CD4-positive, alpha-beta T cell (primary cell): ENCODE measurements at regions not wholly inside any gene's neighbourhood (a gene's known extent, or its start where the extent isn't known, plus 50 kb on each side); places are given as distances from the start of the nearest gene placed in this dataset.

ENCODE experiments used
- ATAC-seq: fragments of 200-7000 bp; cut with Tn5 transposase; one replicate; pipeline ENCODE4 v1.10.0; 2022; ENCODE audit warnings: mild to moderate bottlenecking; ENCODE audit not compliant: poor library complexity
- CTCF ChIA-PET: fragments of 350-600 bp; sonication (Branson Sonifier 250); formaldehyde crosslinking; loops from one replicate; lab custom pipeline; 2021; ENCODE audit warnings: antibody characterized with exemption, inconsistent platforms; lab: Charles Lee
- POLR2A ChIA-PET: fragments of 350-600 bp; sonication (Branson Sonifier 250); formaldehyde crosslinking; loops from one replicate; lab custom pipeline; 2021; ENCODE audit warnings: antibody characterized with exemption, inconsistent platforms; lab: Charles Lee
- DNase-seq, 14 experiments: peaks; one replicate each; pipeline ENCODE4 v3.0.0-alpha.2; 2013 to 2020; ENCODE audit warnings: mixed read lengths in 2 of 14
- H3K27ac ChIP-seq, 2 donors: one replicate each; pipeline versions ENCODE4 v1.5.1 to v1.7.0; 2013; ENCODE audit warnings: low read length in 2 of 2, low read depth in 1 of 2, mild to moderate bottlenecking in 1 of 2
- H3K27me3 ChIP-seq, 2 experiments: 1 replicate in 1 of 2; 2 replicates in 1 of 2; pipeline versions ENCODE4 v1.6.1 to v1.7.0; 2013; ENCODE audit warnings: low read length in 2 of 2, control low read depth in 1 of 2, mild to moderate bottlenecking in 1 of 2, moderate library complexity in 1 of 2; ENCODE audit not compliant: insufficient read depth in 2 of 2, control insufficient read depth in 1 of 2
- H3K36me3 ChIP-seq: one replicate; pipeline ENCODE4 v1.6.1; 2013; ENCODE audit warnings: low read length, control low read depth; ENCODE audit not compliant: insufficient read depth
- H3K4me1 ChIP-seq: one replicate; pipeline ENCODE4 v1.6.1; 2013; ENCODE audit warnings: low read length, control low read depth; ENCODE audit not compliant: insufficient read depth
- H3K4me3 ChIP-seq: one replicate; pipeline ENCODE4 v1.5.1; 2013; ENCODE audit warnings: mild to moderate bottlenecking, low read length, moderate library complexity
- H3K9me3 ChIP-seq, 2 experiments: 1 replicate in 1 of 2; 2 replicates in 1 of 2; pipeline versions ENCODE4 v1.6.1 to v1.7.0; 2013; ENCODE audit warnings: low read length in 2 of 2, mild to moderate bottlenecking in 2 of 2, control low read depth in 1 of 2, moderate library complexity in 1 of 2; ENCODE audit not compliant: control insufficient read depth in 1 of 2, insufficient read depth in 1 of 2
- H3K27ac Mint-ChIP-seq: one replicate; pipeline ENCODE4 v1.8.0; 2020; ENCODE audit warnings: mixed read lengths
- H3K27me3 Mint-ChIP-seq: one replicate; pipeline ENCODE4 v1.8.0; 2021; ENCODE audit warnings: mixed read lengths
- H3K36me3 Mint-ChIP-seq: one replicate; pipeline ENCODE4 v1.8.0; 2021; ENCODE audit warnings: low read depth, mixed read lengths
- H3K4me1 Mint-ChIP-seq: one replicate; pipeline ENCODE4 v1.8.0; 2021; ENCODE audit warnings: low read depth, mixed read lengths
- H3K4me3 Mint-ChIP-seq: one replicate; pipeline ENCODE4 v1.8.0; 2020; ENCODE audit warnings: mild to moderate bottlenecking, mixed read lengths
- H3K9me3 Mint-ChIP-seq: one replicate; pipeline ENCODE4 v1.8.0; 2020; ENCODE audit warnings: mixed read lengths
- CTCF ChIP-seq: fragments of 200-600 bp; IDR thresholded peaks from one replicate; pipeline ENCODE4 v1.8.0; 2022; ENCODE audit warnings: antibody characterized with exemption, mild to moderate bottlenecking
- intact Hi-C, 2 experiments: fragments of 100-400 bp; cut with DNase I in 1 of 2; cut with micrococcal nuclease in 1 of 2; formaldehyde crosslinking; loops; one replicate each; pipeline versions ENCODE4 v1.15.1 to v1.9.0; 2023 to 2025; cut with DNase I, micrococcal nuclease

DNA sequence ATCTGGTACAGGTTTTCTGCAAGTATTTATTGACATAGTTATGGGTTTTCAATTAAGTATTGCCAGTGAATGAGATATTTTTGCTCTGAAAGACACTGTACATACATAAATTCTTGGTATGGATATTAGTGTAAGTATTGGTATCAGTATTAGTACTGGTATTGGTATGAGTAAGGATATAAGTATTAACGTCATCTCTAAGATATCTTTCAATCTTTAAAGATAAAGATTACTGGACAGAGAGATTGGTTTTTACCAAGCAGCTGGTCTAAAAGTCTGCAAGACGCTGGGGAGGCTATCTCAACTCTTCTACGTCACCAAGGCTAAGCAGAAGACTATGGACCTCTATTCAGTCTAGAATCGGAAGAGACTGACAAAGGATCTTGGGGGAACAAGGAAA lies 234.5 kb downstream of the NXPE2 start:
- peaks cover 3% of the 10 kb centered on the region for H3K9me3 Mint-ChIP-seq
- H3K36me3 ChIP-seq: no peaks in the 10 kb centered on the region
- TF ChIP-seq CTCF: no peak
- ATAC-seq (no peak), DNase-seq (no peak)
- no peaks in the 10 kb centered on the region for H3K4me1 ChIP-seq
- peaks cover 0 to 4% of the 10 kb centered on the region in 2 experiments for H3K9me3 ChIP-seq
- no peak overlapping the region for H3K4me3 Mint-ChIP-seq
- ChIA-PET POLR2A (no interaction called here), CTCF (no interaction called here)
- H3K27me3 Mint-ChIP-seq: no peaks in the 10 kb centered on the region
- no peaks in the 10 kb centered on the region for H3K36me3 Mint-ChIP-seq
- intact Hi-C loops: no loop called here
- peaks cover 0 to 3% of the 10 kb centered on the region in 2 experiments for H3K27me3 ChIP-seq
- no peak overlapping the region for H3K27ac Mint-ChIP-seq
- no peaks in the 10 kb centered on the region for H3K4me1 Mint-ChIP-seq
- no peak overlapping the region for H3K27ac ChIP-seq
- no peak overlapping the region for H3K4me3 ChIP-seq

GRCh38 chr11:114914231-114915005 lies 236.1 kb downstream of the NXPE2 start:
- intact Hi-C loops: no loop called here

GRCh38 chr11:114915871-114916805 lies 237.8 kb downstream of the NXPE2 start:
- no peaks in the 10 kb centered on the region for H3K36me3 ChIP-seq
- Mint-ChIP-seq H3K4me3 (no peak overlapping the region), H3K27ac (no peak overlapping the region), H3K9me3 (peaks cover 3% of the 10 kb centered on the region), H3K4me1 (no peaks in the 10 kb centered on the region), H3K36me3 (no peaks in the 10 kb centered on the region), H3K27me3 (no peaks in the 10 kb centered on the region)
- no peaks in the 10 kb centered on the region for H3K4me1 ChIP-seq
- POLR2A ChIA-PET: no interaction called here
- no peak for TF ChIP-seq CTCF
- no peaks in the 10 kb centered on the region for H3K9me3 ChIP-seq
- no peak overlapping the region for H3K4me3 ChIP-seq
- no peak for ATAC-seq
- H3K27ac ChIP-seq: no peak overlapping the region
- no peak for DNase-seq
- H3K27me3 ChIP-seq: no peaks in the 10 kb centered on the region
- intact Hi-C loops: no loop called here
- CTCF ChIA-PET: no interaction called here

More at GRCh38 chr11:114914231-114915005, 236.1 kb downstream of the NXPE2 start:
- ChIA-PET POLR2A (no interaction called here), CTCF (no interaction called here)
- ATAC-seq (no peak), DNase-seq (no peak)
- no peak overlapping the region for H3K4me3 ChIP-seq
- Mint-ChIP-seq H3K27me3 (no peaks in the 10 kb centered on the region), H3K4me1 (no peaks in the 10 kb centered on the region), H3K27ac (no peak overlapping the region), H3K9me3 (peaks cover 3% of the 10 kb centered on the region), H3K36me3 (no peaks in the 10 kb centered on the region), H3K4me3 (no peak overlapping the region)
- peaks cover 0 to 4% of the 10 kb centered on the region in 2 experiments for H3K9me3 ChIP-seq
- H3K27me3 ChIP-seq: peaks cover 0 to 3% of the 10 kb centered on the region in 2 experiments
- no peak for TF ChIP-seq CTCF
- H3K36me3 ChIP-seq: no peaks in the 10 kb centered on the region
- H3K27ac ChIP-seq: no peak overlapping the region
- no peaks in the 10 kb centered on the region for H3K4me1 ChIP-seq
